Epithelial cell of proximal tubule (primary cell): ENCODE measurements at regions not wholly inside any gene's neighbourhood (a gene's known extent, or its start where the extent isn't known, plus 50 kb on each side); places are given as distances from the start of the nearest gene placed in this dataset.
A peak's percentile ranks its signal among the peaks of the same experiment; 100 is the strongest.

Experiments used
- DNase-seq: peaks from one replicate; pipeline ENCODE4 v3.0.0-alpha.2; 2011; ENCODE audit warnings: low read depth
- H3K4me3 ChIP-seq: 2 replicates; pipeline ENCODE4 v1.5.1; 2011; ENCODE audit warnings: low read depth, mild to moderate bottlenecking, low read length
- TF ChIP-seq, protein P1 (sequence below): conservative IDR thresholded peaks from 2 replicates; pipeline ENCODE4 v1.5.1; 2012; ENCODE audit warnings: low read depth, mild to moderate bottlenecking, low read length

- no peak overlapping the region for H3K4me3 ChIP-seq
- no peak for DNase-seq
- TF ChIP-seq, protein P1, sequence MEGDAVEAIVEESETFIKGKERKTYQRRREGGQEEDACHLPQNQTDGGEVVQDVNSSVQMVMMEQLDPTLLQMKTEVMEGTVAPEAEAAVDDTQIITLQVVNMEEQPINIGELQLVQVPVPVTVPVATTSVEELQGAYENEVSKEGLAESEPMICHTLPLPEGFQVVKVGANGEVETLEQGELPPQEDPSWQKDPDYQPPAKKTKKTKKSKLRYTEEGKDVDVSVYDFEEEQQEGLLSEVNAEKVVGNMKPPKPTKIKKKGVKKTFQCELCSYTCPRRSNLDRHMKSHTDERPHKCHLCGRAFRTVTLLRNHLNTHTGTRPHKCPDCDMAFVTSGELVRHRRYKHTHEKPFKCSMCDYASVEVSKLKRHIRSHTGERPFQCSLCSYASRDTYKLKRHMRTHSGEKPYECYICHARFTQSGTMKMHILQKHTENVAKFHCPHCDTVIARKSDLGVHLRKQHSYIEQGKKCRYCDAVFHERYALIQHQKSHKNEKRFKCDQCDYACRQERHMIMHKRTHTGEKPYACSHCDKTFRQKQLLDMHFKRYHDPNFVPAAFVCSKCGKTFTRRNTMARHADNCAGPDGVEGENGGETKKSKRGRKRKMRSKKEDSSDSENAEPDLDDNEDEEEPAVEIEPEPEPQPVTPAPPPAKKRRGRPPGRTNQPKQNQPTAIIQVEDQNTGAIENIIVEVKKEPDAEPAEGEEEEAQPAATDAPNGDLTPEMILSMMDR: no peak
Measured at GRCh38 chr2:134776836-134777235, 58.0 kb upstream of the TMEM163 start.

GRCh38 chr2:134777593-134777992 lies 58.8 kb upstream of the TMEM163 start:
- TF ChIP-seq, protein P1: no peak
- no peak overlapping the region for H3K4me3 ChIP-seq
- no peak for DNase-seq

GRCh38 chr2:134778372-134778771 lies 59.6 kb upstream of the TMEM163 start:
- H3K4me3 ChIP-seq: no peak overlapping the region
- no peak for DNase-seq
- TF ChIP-seq, protein P1: peak; percentile 74

- H3K4me3 ChIP-seq: no peak overlapping the region
- TF ChIP-seq, protein P1: no peak
- DNase-seq: no peak
Measured at GRCh38 chr2:134780972-134781371, 57.4 kb upstream of the ACMSD start.

- no peak overlapping the region for H3K4me3 ChIP-seq
- DNase-seq: no peak
- TF ChIP-seq, protein P1: no peak
Measured at GRCh38 chr2:134782107-134782506, 56.3 kb upstream of the ACMSD start.

- DNase-seq: peak; percentile 58
- TF ChIP-seq, protein P1: peak; percentile 83
- no peak overlapping the region for H3K4me3 ChIP-seq
Measured at GRCh38 chr2:134782792-134783191, 55.6 kb upstream of the ACMSD start.

DNA sequence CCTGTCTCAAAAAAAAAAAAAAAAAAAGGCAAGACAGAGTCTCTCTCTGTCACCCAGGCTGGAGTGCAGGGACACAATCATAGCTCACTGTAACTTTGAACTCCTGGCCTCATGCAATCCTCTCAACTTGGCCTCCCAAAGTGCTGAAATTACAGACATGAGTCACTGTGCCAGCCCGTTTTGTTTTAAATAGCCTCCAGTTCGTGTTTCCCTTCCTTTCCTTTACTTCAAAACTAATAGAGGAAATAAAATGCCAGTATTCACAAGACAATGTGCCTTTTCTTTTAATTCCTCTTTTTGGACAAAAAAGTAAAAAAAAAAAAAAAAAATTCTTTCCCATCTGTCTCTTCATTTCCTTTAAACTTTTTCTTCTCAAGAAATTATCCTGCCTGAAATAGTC lies 54.5 kb upstream of the ACMSD start:
- no peak overlapping the region for H3K4me3 ChIP-seq
- TF ChIP-seq, protein P1: no peak
- DNase-seq: no peak
